ENCODE measurements at regions not wholly inside any gene's neighbourhood (a gene's known extent, or its start where the extent isn't known, plus 50 kb on each side); places are given as distances from the start of the nearest gene placed in this dataset.
"Not testable (repeated sequence)": the region's sequence is repeated elsewhere in the genome, so short reads cannot be mapped to it uniquely, and the experiment has no call there.

GRCh38 chr2:41293491-41293890 is 754.3 kb upstream of the PKDCC start:
- no peak for DNase-seq (ENCODE audit: low read depth in 3 of 3)

GRCh38 chr2:41294331-41294730 is 753.5 kb upstream of the PKDCC start:
- no peak for DNase-seq (ENCODE audit: low read depth in 3 of 3)

GRCh38 chr2:41313082-41313481 is 734.7 kb upstream of the PKDCC start:
- DNase-seq (ENCODE audit: low read depth in 3 of 3), result no peak

GRCh38 chr2:41314511-41315070 is 733.2 kb upstream of the PKDCC start:
- DNase-seq (ENCODE audit: low read depth in 3 of 3), result no peak

GRCh38 chr2:41319437-41319836 is 728.4 kb upstream of the PKDCC start:
- no peak for DNase-seq (ENCODE audit: low read depth in 3 of 3)

- no peak for DNase-seq (ENCODE audit: low read depth in 3 of 3)
These were observed 727.3 kb upstream of the PKDCC start for GRCh38 chr2:41320491-41320890.

- DNase-seq (ENCODE audit: low read depth in 3 of 3), result no peak
These were observed 726.5 kb upstream of the PKDCC start for GRCh38 chr2:41321351-41321750.

- no peak for DNase-seq (ENCODE audit: low read depth in 3 of 3)
These were observed 721.0 kb upstream of the PKDCC start for GRCh38 chr2:41326851-41327250.

- no peak for DNase-seq (ENCODE audit: low read depth in 3 of 3)
These were observed 718.8 kb upstream of the PKDCC start for GRCh38 chr2:41329040-41329439.

- DNase-seq (ENCODE audit: low read depth in 3 of 3), result no peak
These were observed 713.7 kb upstream of the PKDCC start for GRCh38 chr2:41334159-41334558.

GRCh38 chr2:41335573-41335972 is 712.2 kb upstream of the PKDCC start:
- DNase-seq (ENCODE audit: low read depth in 3 of 3), result not testable (repeated sequence)

- DNase-seq (ENCODE audit: low read depth in 3 of 3), result no peak
These were observed 709.9 kb upstream of the PKDCC start for GRCh38 chr2:41337956-41338355.

GRCh38 chr2:41344529-41344928 is 703.3 kb upstream of the PKDCC start:
- DNase-seq (ENCODE audit: low read depth in 3 of 3), result no peak

- no peak for DNase-seq (ENCODE audit: low read depth in 3 of 3)
These were observed 694.8 kb upstream of the PKDCC start for GRCh38 chr2:41353060-41353459.

- DNase-seq (ENCODE audit: low read depth in 3 of 3), result no peak
These were observed 692.0 kb upstream of the PKDCC start for GRCh38 chr2:41355794-41356193.

GRCh38 chr2:41364842-41365241 is 683.0 kb upstream of the PKDCC start:
- no peak for DNase-seq (ENCODE audit: low read depth in 3 of 3)

- DNase-seq (ENCODE audit: low read depth in 3 of 3), result no peak
These were observed 671.9 kb upstream of the PKDCC start for GRCh38 chr2:41375901-41376300.

GRCh38 chr2:41377837-41378236 is 670.0 kb upstream of the PKDCC start:
- DNase-seq (ENCODE audit: low read depth in 3 of 3), result no peak

- DNase-seq (ENCODE audit: low read depth in 3 of 3), result no peak
These were observed 669.4 kb upstream of the PKDCC start for GRCh38 chr2:41378420-41378819.

GRCh38 chr2:41379496-41380221 is 668.2 kb upstream of the PKDCC start:
- DNase-seq (ENCODE audit: low read depth in 3 of 3), result no peak

GRCh38 chr2:41381701-41382100 is 666.1 kb upstream of the PKDCC start:
- DNase-seq (ENCODE audit: low read depth in 3 of 3), result no peak

- DNase-seq (ENCODE audit: low read depth in 3 of 3), result no peak
These were observed 660.3 kb upstream of the PKDCC start for GRCh38 chr2:41387519-41387918.

- no peak for DNase-seq (ENCODE audit: low read depth in 3 of 3)
These were observed 654.2 kb upstream of the PKDCC start for GRCh38 chr2:41393621-41394020.

GRCh38 chr2:41394541-41394940 is 653.3 kb upstream of the PKDCC start:
- DNase-seq (ENCODE audit: low read depth in 3 of 3), result no peak

Measured in stimulated activated CD4-positive, alpha-beta T cell treated with anti-CD3 and anti-CD28 coated beads, TNF-alpha, amount 100 ng/mL, for 24 hours (primary cell).